Ishikawa (cell line): ENCODE measurements at regions not wholly inside any gene's neighbourhood (a gene's known extent, or its start where the extent isn't known, plus 50 kb on each side); places are given as distances from the start of the nearest gene placed in this dataset.
A peak's percentile ranks its signal among the peaks of the same experiment; 100 is the strongest.

ENCODE experiments used
- CEBPB ChIP-seq: IDR thresholded peaks from 2 replicates; pipeline ENCODE4 v1.6.1; 2012
- CREB1 ChIP-seq: IDR thresholded peaks from 2 replicates; pipeline ENCODE4 v1.6.1; 2012; ENCODE audit warnings: low read depth
- EGR1 ChIP-seq: IDR thresholded peaks from 2 replicates; pipeline ENCODE4 v1.6.1; 2012
- EP300 ChIP-seq: IDR thresholded peaks from 2 replicates; pipeline ENCODE4 v1.6.1; 2012; ENCODE audit warnings: borderline replicate concordance
- FOXM1 ChIP-seq: IDR thresholded peaks from 2 replicates; pipeline ENCODE4 v1.6.1; 2012; ENCODE audit warnings: low read depth, borderline replicate concordance
- NFIC ChIP-seq: IDR thresholded peaks from 2 replicates; pipeline ENCODE4 v1.6.1; 2012
- RAD21 ChIP-seq: IDR thresholded peaks from 2 replicates; pipeline ENCODE4 v1.6.1; 2012; ENCODE audit warnings: low read depth
- TAF1 ChIP-seq: IDR thresholded peaks from 2 replicates; pipeline ENCODE4 v1.6.1; 2012; ENCODE audit warnings: low read depth, mild to moderate bottlenecking
- TCF12 ChIP-seq: IDR thresholded peaks from 2 replicates; pipeline ENCODE4 v1.6.1; 2012; ENCODE audit warnings: low read depth
- TEAD4 ChIP-seq: IDR thresholded peaks from 2 replicates; pipeline ENCODE4 v1.6.1; 2012
- USF1 ChIP-seq: IDR thresholded peaks from 2 replicates; pipeline ENCODE4 v1.6.1; 2012
- YY1 ChIP-seq: IDR thresholded peaks from 2 replicates; pipeline ENCODE4 v1.6.1; 2012; ENCODE audit warnings: low read depth
- ZBTB7A ChIP-seq: IDR thresholded peaks from 2 replicates; pipeline ENCODE4 v1.6.1; 2012; ENCODE audit warnings: low read depth
- TF ChIP-seq, protein P1 (sequence below): IDR thresholded peaks from 2 replicates; pipeline ENCODE4 v1.6.1; 2012; ENCODE audit warnings: low read depth, mild to moderate bottlenecking
- TF ChIP-seq, protein P2 (sequence below): IDR thresholded peaks from 2 replicates; pipeline ENCODE4 v1.6.1; 2012

GRCh38 chr5:157920828-157921170 lies 61.9 kb upstream of the CLINT1 start:
- TF ChIP-seq FOXM1 = no peak
- TF ChIP-seq EGR1 = no peak
- no peak for TF ChIP-seq TAF1
- TF ChIP-seq, protein P1, sequence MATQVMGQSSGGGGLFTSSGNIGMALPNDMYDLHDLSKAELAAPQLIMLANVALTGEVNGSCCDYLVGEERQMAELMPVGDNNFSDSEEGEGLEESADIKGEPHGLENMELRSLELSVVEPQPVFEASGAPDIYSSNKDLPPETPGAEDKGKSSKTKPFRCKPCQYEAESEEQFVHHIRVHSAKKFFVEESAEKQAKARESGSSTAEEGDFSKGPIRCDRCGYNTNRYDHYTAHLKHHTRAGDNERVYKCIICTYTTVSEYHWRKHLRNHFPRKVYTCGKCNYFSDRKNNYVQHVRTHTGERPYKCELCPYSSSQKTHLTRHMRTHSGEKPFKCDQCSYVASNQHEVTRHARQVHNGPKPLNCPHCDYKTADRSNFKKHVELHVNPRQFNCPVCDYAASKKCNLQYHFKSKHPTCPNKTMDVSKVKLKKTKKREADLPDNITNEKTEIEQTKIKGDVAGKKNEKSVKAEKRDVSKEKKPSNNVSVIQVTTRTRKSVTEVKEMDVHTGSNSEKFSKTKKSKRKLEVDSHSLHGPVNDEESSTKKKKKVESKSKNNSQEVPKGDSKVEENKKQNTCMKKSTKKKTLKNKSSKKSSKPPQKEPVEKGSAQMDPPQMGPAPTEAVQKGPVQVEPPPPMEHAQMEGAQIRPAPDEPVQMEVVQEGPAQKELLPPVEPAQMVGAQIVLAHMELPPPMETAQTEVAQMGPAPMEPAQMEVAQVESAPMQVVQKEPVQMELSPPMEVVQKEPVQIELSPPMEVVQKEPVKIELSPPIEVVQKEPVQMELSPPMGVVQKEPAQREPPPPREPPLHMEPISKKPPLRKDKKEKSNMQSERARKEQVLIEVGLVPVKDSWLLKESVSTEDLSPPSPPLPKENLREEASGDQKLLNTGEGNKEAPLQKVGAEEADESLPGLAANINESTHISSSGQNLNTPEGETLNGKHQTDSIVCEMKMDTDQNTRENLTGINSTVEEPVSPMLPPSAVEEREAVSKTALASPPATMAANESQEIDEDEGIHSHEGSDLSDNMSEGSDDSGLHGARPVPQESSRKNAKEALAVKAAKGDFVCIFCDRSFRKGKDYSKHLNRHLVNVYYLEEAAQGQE = no peak
- TF ChIP-seq RAD21 = no peak
- TF ChIP-seq CEBPB = no peak
- TF ChIP-seq NFIC = no peak
- TF ChIP-seq, protein P2, sequence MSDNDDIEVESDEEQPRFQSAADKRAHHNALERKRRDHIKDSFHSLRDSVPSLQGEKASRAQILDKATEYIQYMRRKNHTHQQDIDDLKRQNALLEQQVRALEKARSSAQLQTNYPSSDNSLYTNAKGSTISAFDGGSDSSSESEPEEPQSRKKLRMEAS = no peak
- TF ChIP-seq ZBTB7A = no peak
- no peak for TF ChIP-seq YY1
- TF ChIP-seq TCF12 = no peak
- no peak for TF ChIP-seq TEAD4
- no peak for TF ChIP-seq USF1
- TF ChIP-seq EP300 = no peak
- TF ChIP-seq CREB1 = no peak

DNA sequence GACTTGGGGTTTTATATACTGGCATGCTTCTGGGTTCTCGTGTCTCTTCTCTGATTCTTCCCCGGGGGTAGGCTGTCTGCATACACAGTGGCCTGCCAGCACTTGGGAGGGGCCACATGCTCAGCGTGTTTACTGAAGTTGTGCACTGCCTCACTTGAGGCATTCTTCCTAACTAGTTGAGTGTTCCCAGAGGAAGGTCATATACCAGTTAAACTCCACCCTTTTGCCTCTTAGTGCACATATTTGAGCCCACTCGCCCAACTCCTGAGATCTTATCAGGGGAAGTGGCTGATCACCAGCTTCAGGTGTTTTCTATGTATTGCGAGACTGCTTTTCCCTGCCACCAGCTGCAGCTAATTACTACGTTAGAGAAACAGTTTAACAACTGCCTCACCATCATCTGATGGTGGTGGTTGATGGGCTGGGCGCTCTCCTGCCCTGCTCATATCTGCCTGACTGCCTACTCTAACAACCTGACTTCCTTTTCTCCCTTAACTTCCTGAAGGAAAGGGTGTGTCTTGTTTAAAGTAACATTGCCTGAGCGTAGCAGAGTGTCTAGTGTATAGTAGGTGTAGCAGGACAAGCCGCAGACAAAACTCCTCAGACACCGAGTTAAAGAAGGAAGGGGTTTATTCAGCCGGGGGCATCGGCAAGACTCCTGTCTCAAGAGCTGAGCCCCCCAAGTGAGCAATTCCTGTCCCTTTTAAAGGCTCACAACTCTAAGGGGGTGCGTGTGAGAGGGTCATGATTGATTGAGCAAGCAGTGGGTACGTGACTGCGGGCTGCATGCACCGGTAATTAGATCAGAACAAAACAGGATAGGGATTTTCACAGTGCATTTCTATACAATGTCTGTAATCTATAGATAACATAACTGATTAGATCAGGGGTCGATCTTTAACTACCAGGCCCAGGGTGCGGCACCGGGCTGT lies 60.1 kb upstream of the CLINT1 start:
- no peak for TF ChIP-seq TCF12
- TF ChIP-seq CREB1 = no peak
- TF ChIP-seq USF1 = no peak
- no peak for TF ChIP-seq YY1
- TF ChIP-seq NFIC = no peak
- TF ChIP-seq FOXM1 = no peak
- no peak for TF ChIP-seq TAF1
- TF ChIP-seq RAD21 = no peak
- TF ChIP-seq TEAD4 = no peak
- TF ChIP-seq EGR1 = no peak
- TF ChIP-seq, protein P1 = no peak
- no peak for TF ChIP-seq CEBPB
- TF ChIP-seq EP300 = no peak
- TF ChIP-seq ZBTB7A = no peak
- TF ChIP-seq, protein P2 = no peak

- TF ChIP-seq RAD21 (peak; percentile 70), EGR1 (no peak)
These were observed 59.2 kb upstream of the CLINT1 start for GRCh38 chr5:157917899-157918809.

- TF ChIP-seq TEAD4 (no peak), NFIC (0 out of 2 replicates have a peak, but pooled peaks have one; percentile 19)
These were observed 58.5 kb upstream of the CLINT1 start for GRCh38 chr5:157917491-157917890.

DNA sequence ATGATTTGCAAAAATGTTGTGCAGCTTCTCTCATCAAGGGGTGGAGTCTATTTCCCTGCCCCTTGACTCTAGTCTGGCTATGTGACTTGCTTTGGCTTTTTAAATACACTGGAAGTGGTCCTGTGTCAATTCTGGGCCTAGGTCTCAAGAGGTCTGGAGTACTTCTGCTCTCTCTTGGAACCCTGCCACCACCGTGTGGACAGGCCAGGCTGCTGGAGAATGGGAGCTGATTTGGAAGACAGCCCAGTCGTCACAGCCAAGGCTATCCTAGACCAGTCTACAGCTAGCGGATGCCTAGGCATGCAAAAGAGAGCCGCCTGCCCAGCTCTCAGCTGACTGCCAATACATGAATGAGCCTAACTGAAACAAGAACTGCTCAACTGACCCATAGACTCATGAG lies 56.7 kb upstream of the CLINT1 start:
- TF ChIP-seq RAD21 (peak; percentile 29; the same call in 1 of the 2 replicates), YY1 (no peak), TEAD4 (peak; percentile 12; the same call in 1 of the 2 replicates), NFIC (peak; percentile 81)

- no peak for TF ChIP-seq EP300
- no peak for TF ChIP-seq TCF12
- no peak for TF ChIP-seq RAD21
- TF ChIP-seq USF1 = no peak
- TF ChIP-seq EGR1 = no peak
- TF ChIP-seq, protein P2 = no peak
- TF ChIP-seq CEBPB = no peak
- no peak for TF ChIP-seq TAF1
- TF ChIP-seq ZBTB7A = no peak
- TF ChIP-seq YY1 = no peak
- TF ChIP-seq CREB1 = no peak
- TF ChIP-seq TEAD4 = no peak
- no peak for TF ChIP-seq FOXM1
- TF ChIP-seq, protein P1 = no peak
- no peak for TF ChIP-seq NFIC
These were observed 55.3 kb upstream of the CLINT1 start for GRCh38 chr5:157914151-157914788.
